ENCODE measurements at regions not wholly inside any gene's neighbourhood (a gene's known extent, or its start where the extent isn't known, plus 50 kb on each side); places are given as distances from the start of the nearest gene placed in this dataset.

DNA sequence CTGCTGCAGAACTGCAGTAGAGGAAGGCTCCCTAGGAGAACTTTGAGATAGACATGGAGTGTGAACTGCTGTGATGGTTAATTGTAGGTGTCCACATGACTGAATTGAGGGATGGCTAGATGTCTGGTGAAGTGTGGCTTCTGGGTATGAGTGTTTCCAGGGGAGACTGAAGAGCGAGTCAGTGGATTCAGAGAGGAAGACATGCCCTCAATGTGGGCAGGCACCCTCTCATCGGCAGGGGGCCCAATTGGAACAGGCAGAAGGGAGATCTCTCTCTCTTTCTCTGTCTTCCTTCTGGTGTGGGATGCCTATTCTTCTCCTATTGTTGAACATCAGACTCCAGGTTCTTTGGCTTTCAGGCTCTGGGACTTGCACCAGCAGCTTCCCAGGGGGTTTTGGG lies 304.7 kb upstream of the GATB start:
- TF ChIP-seq, protein P1, sequence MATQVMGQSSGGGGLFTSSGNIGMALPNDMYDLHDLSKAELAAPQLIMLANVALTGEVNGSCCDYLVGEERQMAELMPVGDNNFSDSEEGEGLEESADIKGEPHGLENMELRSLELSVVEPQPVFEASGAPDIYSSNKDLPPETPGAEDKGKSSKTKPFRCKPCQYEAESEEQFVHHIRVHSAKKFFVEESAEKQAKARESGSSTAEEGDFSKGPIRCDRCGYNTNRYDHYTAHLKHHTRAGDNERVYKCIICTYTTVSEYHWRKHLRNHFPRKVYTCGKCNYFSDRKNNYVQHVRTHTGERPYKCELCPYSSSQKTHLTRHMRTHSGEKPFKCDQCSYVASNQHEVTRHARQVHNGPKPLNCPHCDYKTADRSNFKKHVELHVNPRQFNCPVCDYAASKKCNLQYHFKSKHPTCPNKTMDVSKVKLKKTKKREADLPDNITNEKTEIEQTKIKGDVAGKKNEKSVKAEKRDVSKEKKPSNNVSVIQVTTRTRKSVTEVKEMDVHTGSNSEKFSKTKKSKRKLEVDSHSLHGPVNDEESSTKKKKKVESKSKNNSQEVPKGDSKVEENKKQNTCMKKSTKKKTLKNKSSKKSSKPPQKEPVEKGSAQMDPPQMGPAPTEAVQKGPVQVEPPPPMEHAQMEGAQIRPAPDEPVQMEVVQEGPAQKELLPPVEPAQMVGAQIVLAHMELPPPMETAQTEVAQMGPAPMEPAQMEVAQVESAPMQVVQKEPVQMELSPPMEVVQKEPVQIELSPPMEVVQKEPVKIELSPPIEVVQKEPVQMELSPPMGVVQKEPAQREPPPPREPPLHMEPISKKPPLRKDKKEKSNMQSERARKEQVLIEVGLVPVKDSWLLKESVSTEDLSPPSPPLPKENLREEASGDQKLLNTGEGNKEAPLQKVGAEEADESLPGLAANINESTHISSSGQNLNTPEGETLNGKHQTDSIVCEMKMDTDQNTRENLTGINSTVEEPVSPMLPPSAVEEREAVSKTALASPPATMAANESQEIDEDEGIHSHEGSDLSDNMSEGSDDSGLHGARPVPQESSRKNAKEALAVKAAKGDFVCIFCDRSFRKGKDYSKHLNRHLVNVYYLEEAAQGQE (IDR thresholded peaks at IDR 0.05; ENCODE audit: insufficient read depth in 1 of 2, low read depth in 2 of 2, low read length in 2 of 2) = no peak
- TF ChIP-seq SIN3A (IDR thresholded peaks at IDR 0.05; ENCODE audit: borderline replicate concordance, insufficient read depth, low read length) (no peak), POLR2AphosphoS5 (IDR thresholded peaks at IDR 0.05; ENCODE audit: low read depth, low read length) (no peak), FOXP2 (optimal IDR thresholded peaks at IDR 0.05; ENCODE audit: borderline replicate concordance, extremely low read depth, extremely low read length, insufficient read depth) (no peak), TAF1 (IDR thresholded peaks at IDR 0.05; ENCODE audit: borderline replicate concordance, insufficient read depth, low read length) (no peak)

DNA sequence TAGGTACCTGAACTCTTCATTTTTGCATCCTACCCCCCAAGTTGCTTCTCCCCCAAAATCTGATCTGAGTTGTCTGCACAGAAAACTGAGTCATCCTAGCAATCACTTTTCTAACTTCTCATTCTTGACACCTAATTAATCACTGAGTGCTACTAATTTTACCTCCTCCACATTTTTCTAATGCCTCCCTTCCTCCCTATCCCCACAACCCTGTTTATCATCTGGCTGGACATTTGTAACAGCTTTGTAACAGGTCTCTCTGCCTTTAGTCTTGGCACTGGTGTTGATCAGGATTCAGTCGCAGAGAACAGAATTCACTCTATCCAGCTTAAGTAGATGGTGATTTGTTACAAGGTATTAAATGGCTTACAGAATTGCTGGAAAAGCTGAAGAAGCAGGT lies 303.9 kb upstream of the GATB start:
- TF ChIP-seq FOXP2 (optimal IDR thresholded peaks at IDR 0.05; ENCODE audit: borderline replicate concordance, extremely low read depth, extremely low read length, insufficient read depth) = no peak

DNA sequence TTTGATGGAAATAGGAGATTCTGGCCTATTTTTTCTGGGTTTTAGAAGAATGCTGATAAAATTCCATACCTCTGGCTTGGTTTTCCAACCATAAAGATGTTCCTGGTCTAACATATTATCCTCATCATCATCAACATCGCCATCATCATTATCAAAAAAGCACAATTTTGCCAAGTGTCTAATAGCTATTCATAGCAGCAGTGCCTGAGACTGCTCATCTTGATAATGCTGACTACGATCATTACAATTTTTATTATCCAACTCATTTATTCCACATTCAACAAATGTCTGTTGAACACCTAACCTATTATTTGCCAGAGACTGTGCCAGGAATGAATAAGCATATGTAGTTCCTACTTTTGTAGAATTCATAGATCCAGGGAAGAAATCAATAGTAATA lies 303.5 kb upstream of the GATB start:
- TF ChIP-seq SIN3A (IDR thresholded peaks at IDR 0.05; ENCODE audit: borderline replicate concordance, insufficient read depth, low read length) = no peak
- no peak for TF ChIP-seq TAF1 (IDR thresholded peaks at IDR 0.05; ENCODE audit: borderline replicate concordance, insufficient read depth, low read length)
- TF ChIP-seq, protein P1 (IDR thresholded peaks at IDR 0.05; ENCODE audit: insufficient read depth in 1 of 2, low read depth in 2 of 2, low read length in 2 of 2) = no peak
- no peak for TF ChIP-seq POLR2AphosphoS5 (IDR thresholded peaks at IDR 0.05; ENCODE audit: low read depth, low read length)
- TF ChIP-seq FOXP2 (optimal IDR thresholded peaks at IDR 0.05; ENCODE audit: borderline replicate concordance, extremely low read depth, extremely low read length, insufficient read depth) = no peak

DNA sequence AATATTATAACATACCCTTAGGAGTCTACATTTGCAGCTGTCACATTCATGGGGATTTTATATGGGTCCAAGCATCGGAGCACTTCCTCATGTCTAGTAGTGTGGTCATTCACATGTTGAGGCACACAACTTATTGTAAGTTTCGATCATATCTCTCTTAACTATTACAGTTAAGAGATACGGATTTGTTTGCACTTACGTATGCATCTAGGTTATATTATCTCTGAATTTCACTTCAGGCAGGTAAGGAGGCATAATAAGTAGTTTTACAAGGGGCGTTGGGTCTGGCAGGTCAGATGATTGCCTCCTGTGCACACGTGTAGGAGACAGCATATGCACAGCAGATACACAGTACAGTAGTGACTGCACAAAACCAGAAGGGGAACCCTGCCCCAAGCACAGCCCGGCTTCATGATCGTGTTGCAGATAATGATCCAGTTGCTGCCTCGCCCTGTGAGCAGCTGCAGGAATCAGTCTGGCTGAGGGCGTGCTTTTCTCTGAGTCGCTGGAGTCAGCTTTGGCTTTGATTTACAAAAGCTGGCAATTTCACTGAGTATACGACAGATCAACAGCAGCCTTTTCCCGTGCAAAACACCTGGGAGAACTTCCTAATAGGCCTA lies 302.9 kb upstream of the GATB start:
- TF ChIP-seq SIN3A (IDR thresholded peaks at IDR 0.05; ENCODE audit: borderline replicate concordance, insufficient read depth, low read length) (no peak), POLR2AphosphoS5 (IDR thresholded peaks at IDR 0.05; ENCODE audit: low read depth, low read length) (no peak), TAF1 (IDR thresholded peaks at IDR 0.05; ENCODE audit: borderline replicate concordance, insufficient read depth, low read length) (no peak), FOXP2 (optimal IDR thresholded peaks at IDR 0.05; ENCODE audit: borderline replicate concordance, extremely low read depth, extremely low read length, insufficient read depth) (no peak)
- TF ChIP-seq, protein P1 (IDR thresholded peaks at IDR 0.05; ENCODE audit: insufficient read depth in 1 of 2, low read depth in 2 of 2, low read length in 2 of 2) = no peak

DNA sequence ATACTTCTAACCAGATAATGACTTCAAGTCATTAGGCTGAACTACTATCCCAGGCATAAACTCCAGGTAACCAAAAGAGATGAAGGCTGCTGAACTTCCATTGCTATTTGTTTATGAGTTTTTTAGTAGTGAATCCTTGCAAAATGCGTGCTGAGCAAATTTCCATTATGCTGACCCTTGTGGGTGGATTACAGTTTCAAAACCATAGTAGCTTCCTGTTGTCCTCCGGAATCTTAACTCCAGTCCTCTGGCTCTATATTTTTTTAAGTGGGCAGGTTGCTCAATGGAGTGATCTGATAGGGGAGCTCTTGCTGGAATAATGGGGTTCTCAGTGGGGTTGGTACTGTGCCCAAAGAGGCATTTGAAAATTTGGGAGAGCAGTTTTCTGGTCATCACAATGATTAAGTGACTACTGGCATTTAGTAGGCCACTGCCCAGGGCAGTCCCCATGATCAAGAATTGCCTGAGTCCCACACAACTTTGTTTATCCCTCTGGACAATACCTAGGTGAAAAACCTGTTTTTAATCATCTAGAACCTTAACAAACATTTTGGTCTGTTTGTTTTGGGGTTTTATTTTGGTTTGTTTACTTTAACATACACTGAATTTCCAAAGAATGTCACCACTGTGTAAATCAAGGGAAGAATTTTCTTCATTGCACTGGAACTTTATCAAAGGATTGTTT lies 302.3 kb upstream of the GATB start:
- TF ChIP-seq SIN3A (IDR thresholded peaks at IDR 0.05; ENCODE audit: borderline replicate concordance, insufficient read depth, low read length) = no peak
- no peak for TF ChIP-seq TAF1 (IDR thresholded peaks at IDR 0.05; ENCODE audit: borderline replicate concordance, insufficient read depth, low read length)
- no peak for TF ChIP-seq POLR2AphosphoS5 (IDR thresholded peaks at IDR 0.05; ENCODE audit: low read depth, low read length)
- TF ChIP-seq FOXP2 (optimal IDR thresholded peaks at IDR 0.05; ENCODE audit: borderline replicate concordance, extremely low read depth, extremely low read length, insufficient read depth) = no peak
- TF ChIP-seq, protein P1 (IDR thresholded peaks at IDR 0.05; ENCODE audit: insufficient read depth in 1 of 2, low read depth in 2 of 2, low read length in 2 of 2) = no peak

Measured in PFSK-1 (cell line).